ENCODE measurements at regions not wholly inside any gene's neighbourhood (a gene's known extent, or its start where the extent isn't known, plus 50 kb on each side); places are given as distances from the start of the nearest gene placed in this dataset.

GRCh38 chr1:199044191-199044590 is 405.4 kb downstream of the PTPRC start:
- in situ Hi-C loops (cut with MboI), result no loop called here
- TF ChIP-seq, protein P1, sequence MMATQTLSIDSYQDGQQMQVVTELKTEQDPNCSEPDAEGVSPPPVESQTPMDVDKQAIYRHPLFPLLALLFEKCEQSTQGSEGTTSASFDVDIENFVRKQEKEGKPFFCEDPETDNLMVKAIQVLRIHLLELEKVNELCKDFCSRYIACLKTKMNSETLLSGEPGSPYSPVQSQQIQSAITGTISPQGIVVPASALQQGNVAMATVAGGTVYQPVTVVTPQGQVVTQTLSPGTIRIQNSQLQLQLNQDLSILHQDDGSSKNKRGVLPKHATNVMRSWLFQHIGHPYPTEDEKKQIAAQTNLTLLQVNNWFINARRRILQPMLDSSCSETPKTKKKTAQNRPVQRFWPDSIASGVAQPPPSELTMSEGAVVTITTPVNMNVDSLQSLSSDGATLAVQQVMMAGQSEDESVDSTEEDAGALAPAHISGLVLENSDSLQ (IDR thresholded peaks at IDR 0.05), result no peak
- TF ChIP-seq, protein P2, sequence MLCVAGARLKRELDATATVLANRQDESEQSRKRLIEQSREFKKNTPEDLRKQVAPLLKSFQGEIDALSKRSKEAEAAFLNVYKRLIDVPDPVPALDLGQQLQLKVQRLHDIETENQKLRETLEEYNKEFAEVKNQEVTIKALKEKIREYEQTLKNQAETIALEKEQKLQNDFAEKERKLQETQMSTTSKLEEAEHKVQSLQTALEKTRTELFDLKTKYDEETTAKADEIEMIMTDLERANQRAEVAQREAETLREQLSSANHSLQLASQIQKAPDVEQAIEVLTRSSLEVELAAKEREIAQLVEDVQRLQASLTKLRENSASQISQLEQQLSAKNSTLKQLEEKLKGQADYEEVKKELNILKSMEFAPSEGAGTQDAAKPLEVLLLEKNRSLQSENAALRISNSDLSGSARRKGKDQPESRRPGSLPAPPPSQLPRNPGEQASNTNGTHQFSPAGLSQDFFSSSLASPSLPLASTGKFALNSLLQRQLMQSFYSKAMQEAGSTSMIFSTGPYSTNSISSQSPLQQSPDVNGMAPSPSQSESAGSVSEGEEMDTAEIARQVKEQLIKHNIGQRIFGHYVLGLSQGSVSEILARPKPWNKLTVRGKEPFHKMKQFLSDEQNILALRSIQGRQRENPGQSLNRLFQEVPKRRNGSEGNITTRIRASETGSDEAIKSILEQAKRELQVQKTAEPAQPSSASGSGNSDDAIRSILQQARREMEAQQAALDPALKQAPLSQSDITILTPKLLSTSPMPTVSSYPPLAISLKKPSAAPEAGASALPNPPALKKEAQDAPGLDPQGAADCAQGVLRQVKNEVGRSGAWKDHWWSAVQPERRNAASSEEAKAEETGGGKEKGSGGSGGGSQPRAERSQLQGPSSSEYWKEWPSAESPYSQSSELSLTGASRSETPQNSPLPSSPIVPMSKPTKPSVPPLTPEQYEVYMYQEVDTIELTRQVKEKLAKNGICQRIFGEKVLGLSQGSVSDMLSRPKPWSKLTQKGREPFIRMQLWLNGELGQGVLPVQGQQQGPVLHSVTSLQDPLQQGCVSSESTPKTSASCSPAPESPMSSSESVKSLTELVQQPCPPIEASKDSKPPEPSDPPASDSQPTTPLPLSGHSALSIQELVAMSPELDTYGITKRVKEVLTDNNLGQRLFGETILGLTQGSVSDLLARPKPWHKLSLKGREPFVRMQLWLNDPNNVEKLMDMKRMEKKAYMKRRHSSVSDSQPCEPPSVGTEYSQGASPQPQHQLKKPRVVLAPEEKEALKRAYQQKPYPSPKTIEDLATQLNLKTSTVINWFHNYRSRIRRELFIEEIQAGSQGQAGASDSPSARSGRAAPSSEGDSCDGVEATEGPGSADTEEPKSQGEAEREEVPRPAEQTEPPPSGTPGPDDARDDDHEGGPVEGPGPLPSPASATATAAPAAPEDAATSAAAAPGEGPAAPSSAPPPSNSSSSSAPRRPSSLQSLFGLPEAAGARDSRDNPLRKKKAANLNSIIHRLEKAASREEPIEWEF (IDR thresholded peaks at IDR 0.05; ENCODE audit: insufficient replicate concordance, low read depth, low read length), result no peak
- TF ChIP-seq ESRRA (IDR thresholded peaks at IDR 0.05; ENCODE audit: low read length) (no peak), SUPT20H (IDR thresholded peaks at IDR 0.05; ENCODE audit: borderline replicate concordance, control insufficient read depth, low read depth, low read length) (no peak), TCF3 (IDR thresholded peaks at IDR 0.05; ENCODE audit: borderline replicate concordance, insufficient read depth, low read depth, low read length) (no peak), BCL11A (IDR thresholded peaks at IDR 0.05; ENCODE audit: low read depth, low read length) (no peak), ZNF24 (IDR thresholded peaks at IDR 0.05) (no peak), ZBTB33 (IDR thresholded peaks at IDR 0.05) (no peak), RAD51 (IDR thresholded peaks at IDR 0.05) (no peak), EZH2 (IDR thresholded peaks at IDR 0.05; ENCODE audit: borderline replicate concordance, control insufficient read depth, low read depth, low read length) (no peak), CREB1 (IDR thresholded peaks at IDR 0.05; ENCODE audit: low read depth) (no peak), SKIL (IDR thresholded peaks at IDR 0.05; ENCODE audit: low read depth, poor library complexity, severe bottlenecking) (no peak)
- H3K4me3 ChIP-seq, result no peak overlapping the region
- H3K79me2 ChIP-seq (ENCODE audit: control insufficient read depth, insufficient read depth, low read length), result no peaks in the 10 kb centered on the region
- no peak overlapping the region for H3K9ac ChIP-seq (ENCODE audit: control insufficient read depth, insufficient read depth, low read length)
- H3K4me1 ChIP-seq (ENCODE audit: control insufficient read depth, insufficient read depth, low read length), result peaks cover 5% of the 10 kb centered on the region; the same call in 1 of the 2 replicates
- H2AFZ ChIP-seq (ENCODE audit: control insufficient read depth, low read depth, low read length), result no peak overlapping the region
- no peaks in the 10 kb centered on the region for H3K27me3 ChIP-seq (replicated peaks in 1 of 2; ENCODE audit: control insufficient read depth in 2 of 2, insufficient read depth in 2 of 2, low read length in 1 of 2)
- CTCF ChIA-PET, result interaction anchor here (0.9 kb wide), 1 partner anchor 145 kb away, joined by 3 read pairs; no protein-coding TSS in a partner anchor
- DNase-seq (ENCODE audit: low read depth, low spot score), result no peak
- no peak for ATAC-seq
- POLR2A ChIA-PET, result no interaction called here
- peaks cover 4% of the 10 kb centered on the region; the same call in 2 of the 3 replicates for H3K9me3 ChIP-seq (replicated peaks; ENCODE audit: control insufficient read depth, insufficient read depth, low read length)
- no peak overlapping the region for H3K27ac ChIP-seq (ENCODE audit: control insufficient read depth, insufficient read depth)
- 86% methylated on average over 1 of the region's 1 CpG for WGBS (ENCODE audit: insufficient coverage, insufficient replicate concordance, low lambda C conversion rate, missing lambda C conversion rate)
- intact Hi-C loops (cut with micrococcal nuclease; ENCODE audit: unreplicated experiment), result loop anchor here (5.0 kb wide), 2 partner anchors 67 to 68 kb away; no protein-coding TSS in a partner anchor
- SMC1A ChIA-PET (ENCODE audit: uncharacterized antibody, unreplicated experiment), result interaction anchor here (1.0 to 1.5 kb wide), 5 partner anchors 9 to 107 kb away, joined by 3 to 8 read pairs (median 4); no protein-coding TSS in a partner anchor
- FAIRE-seq, result peak; percentile 18
- H3K36me3 ChIP-seq (ENCODE audit: control insufficient read depth in 2 of 2, insufficient read depth in 2 of 2, low read length in 1 of 2), result no peaks in the 10 kb centered on the region
- no peaks in the 10 kb centered on the region for H4K20me1 ChIP-seq (ENCODE audit: control insufficient read depth, insufficient read depth)
- no peak overlapping the region for H3K4me2 ChIP-seq (ENCODE audit: control insufficient read depth, insufficient read depth)
- RAD21 ChIA-PET (ENCODE audit: unreplicated experiment), result no interaction called here
- no TSS peak for BruUV-seq (replicated peaks)
